Liver (tissue), 8 donors: ENCODE measurements at regions not wholly inside any gene's neighbourhood (a gene's known extent, or its start where the extent isn't known, plus 50 kb on each side); places are given as distances from the start of the nearest gene placed in this dataset.

Experiments used
- DNase-seq: peaks from one replicate; pipeline ENCODE4 v3.0.0-alpha.2; 2017; ENCODE audit warnings: low spot score
- H3K27ac ChIP-seq, 2 donors: one replicate each; pipeline ENCODE4 v1.7.0; 2013; ENCODE audit warnings: inconsistent platforms in 2 of 2, low read length in 2 of 2, control low read depth in 1 of 2, low read depth in 1 of 2, mild to moderate bottlenecking in 1 of 2
- H3K27me3 ChIP-seq, 4 donors: one replicate each; pipeline versions ENCODE4 v1.6.1 to v1.7.0; 2013; ENCODE audit warnings: low read length in 3 of 4, inconsistent platforms in 1 of 4, mild to moderate bottlenecking in 1 of 4, moderate library complexity in 1 of 4; ENCODE audit not compliant: control insufficient read depth in 4 of 4, insufficient read depth in 4 of 4
- H3K36me3 ChIP-seq, 4 donors: one replicate each; pipeline versions ENCODE4 v1.6.1 to v1.7.0; 2013; ENCODE audit warnings: low read length in 3 of 4, mild to moderate bottlenecking in 3 of 4, low read depth in 1 of 4, moderate library complexity in 1 of 4; ENCODE audit not compliant: control insufficient read depth in 4 of 4, insufficient read depth in 3 of 4
- H3K4me1 ChIP-seq, 4 donors: one replicate each; pipeline versions ENCODE4 v1.6.1 to v1.7.0; 2013; ENCODE audit warnings: low read length in 3 of 4, mild to moderate bottlenecking in 3 of 4, moderate library complexity in 1 of 4; ENCODE audit not compliant: control insufficient read depth in 4 of 4, insufficient read depth in 4 of 4
- H3K4me3 ChIP-seq, 3 donors: one replicate each; pipeline versions ENCODE4 v1.6.1 to v1.7.0; 2013; ENCODE audit warnings: low read length in 3 of 3, control low read depth in 1 of 3, low read depth in 1 of 3, mild to moderate bottlenecking in 1 of 3
- H3K9ac ChIP-seq, 2 donors: one replicate each; pipeline ENCODE4 v1.7.0; 2013; ENCODE audit warnings: low read length in 2 of 2, mild to moderate bottlenecking in 2 of 2, moderate library complexity in 2 of 2, control low read depth in 1 of 2, low read depth in 1 of 2
- H3K9me3 ChIP-seq, 4 donors: one replicate each; pipeline versions ENCODE4 v1.6.1 to v1.7.0; 2013; ENCODE audit warnings: low read length in 3 of 4; ENCODE audit not compliant: control insufficient read depth in 4 of 4
- ATF3 ChIP-seq: IDR thresholded peaks from 2 replicates; pipeline ENCODE4 v1.6.1; 2016; ENCODE audit warnings: antibody characterized with exemption
- CTCF ChIP-seq: fragments of 150-350 bp; IDR thresholded peaks from 2 replicates; pipeline ENCODE4 v1.5.1; 2017; ENCODE audit warnings: improper control_type of control experiment, low read depth, low read length; ENCODE audit not compliant: missing input control
- FOXA1 ChIP-seq: IDR thresholded peaks from 2 replicates; pipeline ENCODE4 v1.6.1; 2016; ENCODE audit warnings: antibody characterized with exemption
- FOXA2 ChIP-seq: IDR thresholded peaks from 2 replicates; pipeline ENCODE4 v1.6.1; 2016; ENCODE audit warnings: antibody characterized with exemption
- GABPA ChIP-seq, 2 donors: IDR thresholded peaks in 1 of 2; conservative IDR thresholded peaks in 1 of 2; 2 replicates each; pipeline ENCODE4 v1.6.1; 2016; ENCODE audit warnings: antibody characterized with exemption in 2 of 2, mild to moderate bottlenecking in 1 of 2, moderate library complexity in 1 of 2
- HNF4A ChIP-seq, 2 donors: conservative IDR thresholded peaks; 2 replicates each; pipeline ENCODE4 v1.6.1; 2016; ENCODE audit warnings: antibody characterized with exemption in 2 of 2, mild to moderate bottlenecking in 2 of 2
- MAX ChIP-seq: IDR thresholded peaks from 2 replicates; pipeline ENCODE4 v1.6.1; 2016; ENCODE audit warnings: antibody characterized with exemption
- NR2F2 ChIP-seq: IDR thresholded peaks from 2 replicates; pipeline ENCODE4 v1.6.1; 2016; ENCODE audit warnings: antibody characterized with exemption
- RAD21 ChIP-seq, 2 donors: IDR thresholded peaks; 2 replicates each; pipeline ENCODE4 v1.6.1; 2016; ENCODE audit warnings: antibody characterized with exemption in 2 of 2, mild to moderate bottlenecking in 2 of 2
- RXRA ChIP-seq, 2 donors: IDR thresholded peaks; 2 replicates each; pipeline ENCODE4 v1.6.1; 2017 to 2018; ENCODE audit warnings: antibody characterized with exemption in 2 of 2, mild to moderate bottlenecking in 1 of 2
- SP1 ChIP-seq: IDR thresholded peaks from 2 replicates; pipeline ENCODE4 v1.6.1; 2018; ENCODE audit warnings: antibody characterized with exemption, mild to moderate bottlenecking
- TAF1 ChIP-seq: conservative IDR thresholded peaks from 2 replicates; pipeline ENCODE4 v1.6.1; 2016; ENCODE audit warnings: antibody characterized with exemption, mild to moderate bottlenecking
- YY1 ChIP-seq: IDR thresholded peaks from 2 replicates; pipeline ENCODE4 v1.6.1; 2016; ENCODE audit warnings: antibody characterized with exemption, mild to moderate bottlenecking
- ZBTB33 ChIP-seq: IDR thresholded peaks from 2 replicates; pipeline ENCODE4 v1.6.1; 2016; ENCODE audit warnings: antibody characterized with exemption
- WGBS: extraction: QIAGEN DNeasy Blood & Tissue Kit; methylation state at CpG from one replicate; pipeline ENCODE4 v1.1.7; 2013; 5-methylcytosine and 5-hydroxymethylcytosine counted together
- donor health status: healthy.
- donor health status: healthy.
- donor health status: healthy.
- donor health status: healthy.
- donor health status: healthy.

GRCh38 chr18:47550611-47551010 is 299.2 kb upstream of the SKOR2 start:
- Histone ChIP-seq H3K9me3 (no peaks in the 10 kb centered on the region), H3K27ac (no peak overlapping the region), H3K4me1 (no peaks in the 10 kb centered on the region), H3K4me3 (no peak overlapping the region), H3K36me3 (no peaks in the 10 kb centered on the region), H3K27me3 (no peaks in the 10 kb centered on the region), H3K9ac (no peak overlapping the region)
- TF ChIP-seq YY1 (no peak), ZBTB33 (no peak), RAD21 (IDR thresholded peaks at IDR 0.05) (no peak), ATF3 (no peak), NR2F2 (no peak), RXRA (IDR thresholded peaks at IDR 0.05) (no peak), MAX (no peak), SP1 (no peak), GABPA (IDR thresholded peaks at IDR 0.05 in 1 of 2, conservative IDR thresholded peaks at IDR 0.05 in 1 of 2) (no peak), CTCF (no peak), FOXA2 (no peak)
- WGBS, result 77% methylated on average over 2 of the region's 2 CpGs
- DNase-seq, result no peak

- WGBS, result 68% methylated on average over 2 of the region's 2 CpGs
- DNase-seq, result no peak
- no peaks in the 10 kb centered on the region for H3K36me3 ChIP-seq
- H3K27me3 ChIP-seq, result no peaks in the 10 kb centered on the region
- H3K9me3 ChIP-seq, result peaks cover 0 to 4% (median 0%) of the 10 kb centered on the region in 4 donors
- no peak for TF ChIP-seq NR2F2
- TF ChIP-seq FOXA1, result no peak
- TF ChIP-seq HNF4A (conservative IDR thresholded peaks at IDR 0.05), result no peak
- no peak for TF ChIP-seq GABPA (IDR thresholded peaks at IDR 0.05 in 1 of 2, conservative IDR thresholded peaks at IDR 0.05 in 1 of 2)
- H3K4me1 ChIP-seq, result no peaks in the 10 kb centered on the region
- no peak overlapping the region for H3K4me3 ChIP-seq
- H3K9ac ChIP-seq, result no peak overlapping the region
- H3K27ac ChIP-seq, result no peak overlapping the region
Observed at GRCh38 chr18:47549021-47549540, 297.6 kb upstream of the SKOR2 start.

- no peak overlapping the region for H3K9ac ChIP-seq
- no peaks in the 10 kb centered on the region for H3K27me3 ChIP-seq
- DNase-seq, result no peak
- H3K36me3 ChIP-seq, result no peaks in the 10 kb centered on the region
- peaks cover 0 to 4% (median 0%) of the 10 kb centered on the region in 4 donors for H3K9me3 ChIP-seq
- TF ChIP-seq RAD21 (IDR thresholded peaks at IDR 0.05) (no peak), TAF1 (no peak), HNF4A (conservative IDR thresholded peaks at IDR 0.05) (no peak), GABPA (IDR thresholded peaks at IDR 0.05 in 1 of 2, conservative IDR thresholded peaks at IDR 0.05 in 1 of 2) (no peak)
- no peak overlapping the region for H3K27ac ChIP-seq
- no peaks in the 10 kb centered on the region for H3K4me1 ChIP-seq
- 79% methylated on average over 6 of the region's 6 CpGs for WGBS
- no peak overlapping the region for H3K4me3 ChIP-seq
Observed at GRCh38 chr18:47547539-47548202, 296.2 kb upstream of the SKOR2 start.
